DND-41 (cell line): ENCODE measurements at regions not wholly inside any gene's neighbourhood (a gene's known extent, or its start where the extent isn't known, plus 50 kb on each side); places are given as distances from the start of the nearest gene placed in this dataset.

Experiments used
- ATAC-seq: fragments of 200-7000 bp; cut with Tn5 transposase; 3 replicates; pipeline ENCODE4 v1.9.1; 2021; ENCODE audit warnings: low read depth; ENCODE audit not compliant: insufficient read depth
- DNase-seq: peaks from one replicate; pipeline ENCODE4 v3.0.0-alpha.2; 2020
- H2AFZ ChIP-seq: 2 replicates; pipeline ENCODE4 v1.6.0; 2012; ENCODE audit warnings: low read depth, low read length
- H3K27ac ChIP-seq: 2 replicates; pipeline ENCODE4 v1.5.1; 2012; ENCODE audit warnings: low read length, inconsistent platforms
- H3K27me3 ChIP-seq: fragments of 200-600 bp; sonication (generic); 2 replicates; pipeline ENCODE4 v1.6.0; 2012; ENCODE audit warnings: low read length, mild to moderate bottlenecking, inconsistent platforms; ENCODE audit not compliant: insufficient read depth, poor library complexity
- H3K36me3 ChIP-seq: 2 replicates; pipeline ENCODE4 v1.5.1; 2012; ENCODE audit warnings: low read length, inconsistent platforms; ENCODE audit not compliant: insufficient read depth
- H3K4me1 ChIP-seq: 2 replicates; pipeline ENCODE4 v1.5.1; 2012; ENCODE audit warnings: mild to moderate bottlenecking, low read length; ENCODE audit not compliant: insufficient read depth
- H3K4me2 ChIP-seq: 2 replicates; pipeline ENCODE4 v1.6.0; 2012; ENCODE audit warnings: mild to moderate bottlenecking, moderate library complexity, low read length, inconsistent platforms; ENCODE audit not compliant: insufficient read depth
- H3K4me3 ChIP-seq, 2 experiments: fragments of 200-600 bp in 1 of 2; shearing (Covaris generic) in 1 of 2; 2 replicates each; pipeline ENCODE4 v1.5.1; 2012 to 2016; ENCODE audit warnings: inconsistent platforms in 2 of 2, low read length in 2 of 2, mild to moderate bottlenecking in 2 of 2, low read depth in 1 of 2, moderate library complexity in 1 of 2
- H3K79me2 ChIP-seq: 2 replicates; pipeline ENCODE4 v1.6.0; 2012; ENCODE audit warnings: low read length, inconsistent platforms; ENCODE audit not compliant: insufficient read depth
- H3K9ac ChIP-seq: 2 replicates; pipeline ENCODE4 v1.6.0; 2012; ENCODE audit warnings: low read depth, mild to moderate bottlenecking, inconsistent platforms, low read length, moderate library complexity
- H3K9me3 ChIP-seq: 2 replicates; pipeline ENCODE4 v1.5.1; 2012; ENCODE audit warnings: low read length, moderate library complexity, mild to moderate bottlenecking, inconsistent platforms; ENCODE audit not compliant: insufficient read depth, severe bottlenecking
- H4K20me1 ChIP-seq: 2 replicates; pipeline ENCODE4 v1.6.0; 2012; ENCODE audit warnings: low read length; ENCODE audit not compliant: insufficient read depth
- CTCF ChIP-seq: IDR thresholded peaks from 2 replicates; pipeline ENCODE4 v1.5.1; 2012; ENCODE audit warnings: borderline replicate concordance, low read length, moderate library complexity, mild to moderate bottlenecking; ENCODE audit not compliant: poor library complexity, severe bottlenecking; ENCODE audit errors: extremely low read depth
- EZH2 ChIP-seq: IDR thresholded peaks from 3 replicates; pipeline ENCODE4 v1.6.1; 2012; ENCODE audit warnings: borderline replicate concordance, low read depth, mild to moderate bottlenecking, moderate library complexity, low read length, inconsistent platforms; ENCODE audit not compliant: severe bottlenecking

DNA sequence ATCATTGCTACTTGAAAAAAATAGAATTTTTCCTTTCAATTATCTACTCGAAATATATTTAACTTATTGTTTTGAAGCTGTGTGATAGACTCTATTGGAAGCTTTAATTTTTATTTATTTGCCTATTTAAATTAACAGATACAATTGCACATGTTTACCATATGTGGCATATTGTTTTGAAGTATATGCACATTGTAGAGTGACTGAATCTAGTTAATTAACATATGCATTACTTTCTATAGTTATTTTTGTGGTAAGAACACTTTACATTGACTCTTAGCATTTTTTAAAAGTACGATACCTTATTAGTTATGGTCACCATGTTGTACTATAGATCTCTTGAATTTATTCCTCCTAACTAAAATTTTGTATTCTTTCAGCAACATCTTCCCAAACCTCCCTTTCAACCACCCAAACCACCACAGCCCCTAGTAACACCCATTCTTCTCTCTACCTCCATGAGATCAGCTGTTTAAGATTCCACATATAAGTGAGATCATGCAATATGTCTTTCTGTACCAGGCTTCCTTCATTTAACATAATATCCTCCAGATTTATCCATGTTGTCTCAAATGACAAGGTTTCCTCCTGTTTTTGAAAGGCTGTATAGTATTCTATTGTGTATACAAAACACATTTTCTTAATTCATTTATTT lies 58.5 kb upstream of the SPHKAP start:
- Histone ChIP-seq H3K79me2 (no peaks in the 10 kb centered on the region), H3K4me2 (no peak overlapping the region), H3K9ac (no peak overlapping the region), H2AFZ (no peak overlapping the region), H3K27me3 (no peaks in the 10 kb centered on the region), H3K36me3 (no peaks in the 10 kb centered on the region), H3K4me3 (no peak overlapping the region), H3K4me1 (no peaks in the 10 kb centered on the region), H4K20me1 (no peaks in the 10 kb centered on the region), H3K9me3 (no peaks in the 10 kb centered on the region), H3K27ac (no peak overlapping the region)
- ATAC-seq (no peak), DNase-seq (no peak)
- TF ChIP-seq EZH2 (no peak), CTCF (no peak)

GRCh38 chr2:228239207-228239906 lies 57.9 kb upstream of the SPHKAP start:
- no peak for ATAC-seq
- Histone ChIP-seq H3K9me3 (no peaks in the 10 kb centered on the region), H3K4me3 (no peak overlapping the region), H3K9ac (no peak overlapping the region), H3K27me3 (no peaks in the 10 kb centered on the region), H2AFZ (no peak overlapping the region), H4K20me1 (no peaks in the 10 kb centered on the region), H3K27ac (no peak overlapping the region), H3K36me3 (no peaks in the 10 kb centered on the region), H3K4me1 (no peaks in the 10 kb centered on the region), H3K79me2 (no peaks in the 10 kb centered on the region), H3K4me2 (no peak overlapping the region)
- TF ChIP-seq CTCF = no peak
- TF ChIP-seq EZH2 = no peak
- no peak for DNase-seq
